Gastrocnemius medialis (tissue), 4 donors: ENCODE measurements at regions not wholly inside any gene's neighbourhood (a gene's known extent, or its start where the extent isn't known, plus 50 kb on each side); places are given as distances from the start of the nearest gene placed in this dataset.

ENCODE experiments used
- CTCF ChIP-seq, 5 experiments: fragments of 450-650 bp in 3 of 5; fragments of 200-600 bp in 2 of 5; sonication (generic) in 2 of 5; IDR thresholded peaks in 4 of 5; conservative IDR thresholded peaks in 1 of 5; 1 replicate in 4 of 5; 2 replicates in 1 of 5; pipeline ENCODE4 v1.5.1; 2016 to 2019; ENCODE audit warnings: antibody characterized with exemption in 5 of 5, mild to moderate bottlenecking in 3 of 5, moderate library complexity in 3 of 5
- POLR2A ChIP-seq, 2 donors: fragments of 450-650 bp; IDR thresholded peaks; one replicate each; pipeline ENCODE4 v1.6.1; 2017; ENCODE audit warnings: antibody characterized with exemption in 2 of 2, mild to moderate bottlenecking in 2 of 2, moderate library complexity in 2 of 2

DNA sequence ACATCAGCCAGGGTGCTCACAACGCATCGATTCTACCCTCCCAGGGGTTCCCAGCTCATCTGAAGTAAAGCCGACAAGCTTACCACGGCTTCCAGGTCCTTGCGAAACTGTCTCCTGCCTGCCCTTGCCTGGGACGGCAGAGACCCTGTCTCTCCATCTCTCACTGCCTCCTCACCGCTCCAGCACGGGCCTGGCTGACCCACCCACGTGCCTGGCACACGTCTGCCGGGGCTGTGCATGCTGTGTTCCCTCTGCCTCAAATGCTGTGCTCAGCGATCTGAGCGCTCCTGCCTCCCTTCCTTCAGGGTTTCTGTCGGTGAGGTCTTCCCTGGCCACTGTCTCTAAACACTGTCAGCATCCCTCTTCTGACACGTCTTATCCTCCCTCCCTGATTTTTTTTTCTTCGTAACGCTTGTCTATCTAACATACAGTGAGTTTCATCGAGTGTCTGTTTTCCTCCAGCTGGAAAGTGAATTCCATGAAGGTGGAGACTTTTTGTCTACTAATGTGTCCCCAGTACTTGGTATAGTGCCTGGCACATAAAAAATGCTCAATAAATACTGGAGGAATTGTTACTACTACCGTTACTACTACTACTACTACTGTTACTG, 208.4 kb downstream of the IRF8 start:
- TF ChIP-seq CTCF (IDR thresholded peaks at IDR 0.05 in 4 of 5, conservative IDR thresholded peaks at IDR 0.05 in 1 of 5) (no peak), POLR2A (IDR thresholded peaks at IDR 0.05) (no peak)
